RPMI8226 (cell line): ENCODE measurements at regions not wholly inside any gene's neighbourhood (a gene's known extent, or its start where the extent isn't known, plus 50 kb on each side); places are given as distances from the start of the nearest gene placed in this dataset.
"Not testable (repeated sequence)": the region's sequence is repeated elsewhere in the genome, so short reads cannot be mapped to it uniquely, and the experiment has no call there.

Experiments
- DNase-seq: peaks from one replicate; pipeline ENCODE4 v3.0.0-alpha.2; 2015

- no peak for DNase-seq
These were observed 163.4 kb upstream of the AGTR1 start for GRCh38 chr3:148534089-148534988.

GRCh38 chr3:148535001-148535400, 162.7 kb upstream of the AGTR1 start:
- DNase-seq: no peak

- DNase-seq: no peak
These were observed 157.4 kb upstream of the AGTR1 start for GRCh38 chr3:148540266-148540665.

GRCh38 chr3:148540851-148541250, 156.9 kb upstream of the AGTR1 start:
- no peak for DNase-seq

GRCh38 chr3:148546959-148547358, 150.7 kb upstream of the AGTR1 start:
- no peak for DNase-seq

- DNase-seq: no peak
These were observed 145.9 kb upstream of the AGTR1 start for GRCh38 chr3:148551767-148552260.

- DNase-seq: no peak
These were observed 143.3 kb upstream of the AGTR1 start for GRCh38 chr3:148554367-148554766.

GRCh38 chr3:148556664-148557063, 141.0 kb upstream of the AGTR1 start:
- no peak for DNase-seq

- DNase-seq: not testable (repeated sequence)
These were observed 120.1 kb upstream of the AGTR1 start for GRCh38 chr3:148577579-148577978.

GRCh38 chr3:148582126-148582525, 115.6 kb upstream of the AGTR1 start:
- no peak for DNase-seq

- no peak for DNase-seq
These were observed 113.9 kb upstream of the AGTR1 start for GRCh38 chr3:148583793-148584192.

GRCh38 chr3:148584438-148584837, 113.3 kb upstream of the AGTR1 start:
- DNase-seq: no peak

- DNase-seq: no peak
These were observed 111.9 kb upstream of the AGTR1 start for GRCh38 chr3:148585671-148586379.

- DNase-seq: no peak
These were observed 109.4 kb upstream of the AGTR1 start for GRCh38 chr3:148588291-148588690.

GRCh38 chr3:148591525-148591924, 106.2 kb upstream of the AGTR1 start:
- DNase-seq: no peak

GRCh38 chr3:148598619-148599018, 99.1 kb upstream of the AGTR1 start:
- DNase-seq: no peak

GRCh38 chr3:148599481-148599880, 98.2 kb upstream of the AGTR1 start:
- DNase-seq: no peak

GRCh38 chr3:148600440-148600839, 97.3 kb upstream of the AGTR1 start:
- DNase-seq: no peak

- DNase-seq: no peak
These were observed 96.6 kb upstream of the AGTR1 start for GRCh38 chr3:148600902-148601765.

GRCh38 chr3:148601766-148602685, 95.7 kb upstream of the AGTR1 start:
- DNase-seq: no peak

- DNase-seq: no peak
These were observed 93.2 kb upstream of the AGTR1 start for GRCh38 chr3:148604270-148605085.
